Neural progenitor cell (in vitro differentiated cells): ENCODE measurements at regions not wholly inside any gene's neighbourhood (a gene's known extent, or its start where the extent isn't known, plus 50 kb on each side); places are given as distances from the start of the nearest gene placed in this dataset.

Experiments used
- DNase-seq: peaks from one replicate; pipeline ENCODE4 v3.0.0-alpha.2; 2016; ENCODE audit warnings: low spot score
- H2AFZ ChIP-seq: fragments of 200-600 bp; sonication (generic); replicated peaks from 2 replicates; pipeline ENCODE4 v1.6.1; 2016; ENCODE audit warnings: antibody characterized with exemption
- H3F3A ChIP-seq: fragments of 200-600 bp; sonication (generic); 2 replicates; pipeline ENCODE4 v1.6.1; 2016; ENCODE audit warnings: antibody characterized with exemption, low read depth
- H3K27ac ChIP-seq: fragments of 200-600 bp; sonication (generic); 2 replicates; pipeline ENCODE4 v1.5.1; 2016; ENCODE audit warnings: mild to moderate bottlenecking
- H3K27me3 ChIP-seq: fragments of 200-600 bp; sonication (generic); 2 replicates; pipeline ENCODE4 v1.6.1; 2016; ENCODE audit warnings: mild to moderate bottlenecking, moderate library complexity
- H3K36me3 ChIP-seq: fragments of 200-600 bp; sonication (generic); 2 replicates; pipeline ENCODE4 v1.5.1; 2016
- H3K4me1 ChIP-seq: fragments of 200-600 bp; sonication (generic); 2 replicates; pipeline ENCODE4 v1.6.1; 2016; ENCODE audit warnings: mixed run types
- H3K4me2 ChIP-seq: fragments of 200-600 bp; sonication (generic); 2 replicates; pipeline ENCODE4 v1.6.1; 2016
- H3K4me3 ChIP-seq: fragments of 200-600 bp; sonication (generic); 2 replicates; pipeline ENCODE4 v1.5.1; 2016
- H3K79me2 ChIP-seq: fragments of 200-600 bp; sonication (generic); 2 replicates; pipeline ENCODE4 v1.6.1; 2016; ENCODE audit warnings: low read depth
- H3K9ac ChIP-seq: fragments of 200-600 bp; sonication (generic); 2 replicates; pipeline ENCODE4 v1.6.1; 2016
- H3K9me3 ChIP-seq: fragments of 200-600 bp; sonication (generic); 2 replicates; pipeline ENCODE4 v1.5.1; 2016; ENCODE audit warnings: low read depth
- H4K20me1 ChIP-seq: fragments of 200-600 bp; sonication (generic); 2 replicates; pipeline ENCODE4 v1.6.1; 2016; ENCODE audit warnings: low read depth
- H3K27ac Mint-ChIP-seq: 3 replicates; pipeline ENCODE4 v1.8.0; 2021; ENCODE audit warnings: mixed read lengths
- H3K27me3 Mint-ChIP-seq: 2 replicates; pipeline ENCODE4 v1.8.0; 2022; ENCODE audit warnings: low read depth, mild to moderate bottlenecking, inconsistent platforms, moderate library complexity, mixed read lengths; ENCODE audit not compliant: insufficient read depth
- H3K36me3 Mint-ChIP-seq: 3 replicates; pipeline ENCODE4 v1.8.0; 2021; ENCODE audit warnings: mixed read lengths
- H3K4me1 Mint-ChIP-seq: 3 replicates; pipeline ENCODE4 v1.8.0; 2021; ENCODE audit warnings: mixed read lengths
- H3K4me3 Mint-ChIP-seq: 3 replicates; pipeline ENCODE4 v1.8.0; 2021; ENCODE audit warnings: mild to moderate bottlenecking, moderate library complexity, mixed read lengths
- H3K9me3 Mint-ChIP-seq: 3 replicates; pipeline ENCODE4 v1.8.0; 2020; ENCODE audit warnings: mixed read lengths
- CTCF ChIP-seq: fragments of 200-600 bp; sonication (generic); IDR thresholded peaks from 2 replicates; pipeline ENCODE4 v1.5.1; 2017; ENCODE audit warnings: antibody characterized with exemption, mild to moderate bottlenecking
- EZH2 ChIP-seq: fragments of 200-600 bp; sonication (generic); IDR thresholded peaks from 2 replicates; pipeline ENCODE4 v1.6.1; 2017; ENCODE audit warnings: antibody characterized with exemption, mild to moderate bottlenecking, moderate library complexity
- EZH2phosphoT487 ChIP-seq: fragments of 200-600 bp; sonication (generic); IDR thresholded peaks from 2 replicates; pipeline ENCODE4 v1.6.1; 2017; ENCODE audit warnings: antibody characterized with exemption

- no peak overlapping the region for H3K4me3 Mint-ChIP-seq
- no peaks in the 10 kb centered on the region for H3K9me3 Mint-ChIP-seq
- H3K27ac Mint-ChIP-seq: no peak overlapping the region
- H3K27ac ChIP-seq: no peak overlapping the region
- no peaks in the 10 kb centered on the region for H3K79me2 ChIP-seq
- no peak overlapping the region for H2AFZ ChIP-seq
- no peaks in the 10 kb centered on the region for H3K36me3 Mint-ChIP-seq
- H3K4me1 ChIP-seq: peaks cover 34% of the 10 kb centered on the region
- no peak overlapping the region for H3K4me2 ChIP-seq
- no peaks in the 10 kb centered on the region for H3K27me3 ChIP-seq
- H3K4me1 Mint-ChIP-seq: peaks cover 29% of the 10 kb centered on the region
- no peak for TF ChIP-seq EZH2
- no peak for TF ChIP-seq EZH2phosphoT487
- no peak for TF ChIP-seq CTCF
- no peaks in the 10 kb centered on the region for H3K36me3 ChIP-seq
- H3K4me3 ChIP-seq: no peak overlapping the region
- no peaks in the 10 kb centered on the region for H4K20me1 ChIP-seq
- H3F3A ChIP-seq: no peaks in the 10 kb centered on the region
- H3K9me3 ChIP-seq: no peaks in the 10 kb centered on the region
- H3K27me3 Mint-ChIP-seq: peaks cover 11% of the 10 kb centered on the region
- H3K9ac ChIP-seq: no peak overlapping the region
- DNase-seq: no peak
Measured at GRCh38 chr21:35223480-35224156, 174.5 kb upstream of the RUNX1 start.

- peaks cover 10% of the 10 kb centered on the region for H3K27me3 Mint-ChIP-seq
- Histone ChIP-seq H3K4me1 (peaks cover 35% of the 10 kb centered on the region), H3K9ac (no peak overlapping the region), H2AFZ (no peak overlapping the region), H3K79me2 (no peaks in the 10 kb centered on the region), H3K9me3 (no peaks in the 10 kb centered on the region), H3K4me3 (no peak overlapping the region), H3K36me3 (no peaks in the 10 kb centered on the region), H4K20me1 (no peaks in the 10 kb centered on the region), H3K4me2 (no peak overlapping the region), H3K27ac (no peak overlapping the region), H3K27me3 (no peaks in the 10 kb centered on the region), H3F3A (no peaks in the 10 kb centered on the region)
- H3K36me3 Mint-ChIP-seq: no peaks in the 10 kb centered on the region
- no peak for TF ChIP-seq CTCF
- TF ChIP-seq EZH2: no peak
- no peak for TF ChIP-seq EZH2phosphoT487
- no peaks in the 10 kb centered on the region for H3K9me3 Mint-ChIP-seq
- no peak for DNase-seq
- H3K27ac Mint-ChIP-seq: no peak overlapping the region
- peaks cover 25% of the 10 kb centered on the region for H3K4me1 Mint-ChIP-seq
- H3K4me3 Mint-ChIP-seq: no peak overlapping the region
Measured at GRCh38 chr21:35222541-35222941, 173.4 kb upstream of the RUNX1 start.

- Mint-ChIP-seq H3K9me3 (no peaks in the 10 kb centered on the region), H3K27ac (no peak overlapping the region), H3K36me3 (no peaks in the 10 kb centered on the region), H3K4me3 (no peak overlapping the region), H3K4me1 (peaks cover 21% of the 10 kb centered on the region), H3K27me3 (peaks cover 10% of the 10 kb centered on the region)
- no peak for DNase-seq
- H3K4me2 ChIP-seq: no peak overlapping the region
- H3K9ac ChIP-seq: no peak overlapping the region
- H3K4me3 ChIP-seq: no peak overlapping the region
- no peak overlapping the region for H3K27ac ChIP-seq
- H2AFZ ChIP-seq: no peak overlapping the region
- no peaks in the 10 kb centered on the region for H3K79me2 ChIP-seq
- TF ChIP-seq EZH2 (no peak), CTCF (no peak), EZH2phosphoT487 (no peak)
- H3K9me3 ChIP-seq: no peaks in the 10 kb centered on the region
- H4K20me1 ChIP-seq: no peaks in the 10 kb centered on the region
- no peaks in the 10 kb centered on the region for H3K27me3 ChIP-seq
- H3K4me1 ChIP-seq: peaks cover 35% of the 10 kb centered on the region
- H3F3A ChIP-seq: peaks cover 5% of the 10 kb centered on the region
- H3K36me3 ChIP-seq: no peaks in the 10 kb centered on the region
Measured at GRCh38 chr21:35222021-35222420, 172.9 kb upstream of the RUNX1 start.
